ENCODE measurements at regions not wholly inside any gene's neighbourhood (a gene's known extent, or its start where the extent isn't known, plus 50 kb on each side); places are given as distances from the start of the nearest gene placed in this dataset.

GRCh38 chr20:40189621-40190020 lies 499.4 kb downstream of the MAFB start:
- H3K4me3 ChIP-seq (ENCODE audit: low read depth, low read length): no peak overlapping the region
- ChIA-PET CTCF (no interaction called here), POLR2A (no interaction called here)
- no peaks in the 10 kb centered on the region for H3K36me3 ChIP-seq (ENCODE audit: control insufficient read depth in 2 of 2, insufficient read depth in 1 of 2, low read length in 2 of 2)
- H3K9me3 ChIP-seq (ENCODE audit: control insufficient read depth, insufficient read depth, low read depth, low read length): no peaks in the 10 kb centered on the region
- H3K4me1 ChIP-seq (ENCODE audit: control insufficient read depth, insufficient read depth, low read length): no peaks in the 10 kb centered on the region
- TF ChIP-seq ZSCAN30 (tag by site-specific recombination; IDR thresholded peaks at IDR 0.05): no peak
- no peak overlapping the region for H3K27ac ChIP-seq (ENCODE audit: extremely low read depth, low read depth, low read length)

DNA sequence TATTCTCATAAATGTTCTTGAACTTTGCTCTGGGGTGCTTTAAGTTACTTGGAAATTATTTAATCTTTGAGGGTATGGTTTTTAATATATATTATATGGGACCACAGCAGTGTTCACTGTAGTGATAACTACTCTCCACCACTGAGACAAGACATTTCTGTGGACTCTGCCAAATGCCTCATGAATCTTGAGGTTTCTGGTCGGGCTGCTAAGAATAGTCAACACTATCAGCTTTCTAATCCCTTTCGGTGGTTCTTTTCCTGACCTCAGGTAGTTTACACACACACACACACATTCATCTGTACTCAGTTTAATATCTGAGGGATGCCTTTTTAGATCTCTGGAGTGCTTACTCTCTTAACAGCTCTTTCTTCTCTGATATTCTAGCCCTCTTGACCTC lies 500.7 kb downstream of the MAFB start:
- H3K4me3 ChIP-seq (ENCODE audit: low read depth, low read length): no peak overlapping the region
- H3K4me1 ChIP-seq (ENCODE audit: control insufficient read depth, insufficient read depth, low read length): no peaks in the 10 kb centered on the region
- no peak for TF ChIP-seq ZNF157 (tag by site-specific recombination; IDR thresholded peaks at IDR 0.05)
- TF ChIP-seq, protein P1, sequence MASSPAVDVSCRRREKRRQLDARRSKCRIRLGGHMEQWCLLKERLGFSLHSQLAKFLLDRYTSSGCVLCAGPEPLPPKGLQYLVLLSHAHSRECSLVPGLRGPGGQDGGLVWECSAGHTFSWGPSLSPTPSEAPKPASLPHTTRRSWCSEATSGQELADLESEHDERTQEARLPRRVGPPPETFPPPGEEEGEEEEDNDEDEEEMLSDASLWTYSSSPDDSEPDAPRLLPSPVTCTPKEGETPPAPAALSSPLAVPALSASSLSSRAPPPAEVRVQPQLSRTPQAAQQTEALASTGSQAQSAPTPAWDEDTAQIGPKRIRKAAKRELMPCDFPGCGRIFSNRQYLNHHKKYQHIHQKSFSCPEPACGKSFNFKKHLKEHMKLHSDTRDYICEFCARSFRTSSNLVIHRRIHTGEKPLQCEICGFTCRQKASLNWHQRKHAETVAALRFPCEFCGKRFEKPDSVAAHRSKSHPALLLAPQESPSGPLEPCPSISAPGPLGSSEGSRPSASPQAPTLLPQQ (tag by site-specific recombination; IDR thresholded peaks at IDR 0.05): no peak
- TF ChIP-seq ZBTB17 (tag by site-specific recombination; IDR thresholded peaks at IDR 0.05): no peak
- no peaks in the 10 kb centered on the region for H3K36me3 ChIP-seq (ENCODE audit: control insufficient read depth in 2 of 2, insufficient read depth in 1 of 2, low read length in 2 of 2)
- ChIA-PET POLR2A (no interaction called here), CTCF (interaction anchor here (0.6 kb wide), 1 partner anchor 758 kb away, joined by 3 read pairs; no protein-coding TSS in a partner anchor)
- H3K9me3 ChIP-seq (ENCODE audit: control insufficient read depth, insufficient read depth, low read depth, low read length): no peaks in the 10 kb centered on the region
- H3K27ac ChIP-seq (ENCODE audit: extremely low read depth, low read depth, low read length): no peak overlapping the region

DNA sequence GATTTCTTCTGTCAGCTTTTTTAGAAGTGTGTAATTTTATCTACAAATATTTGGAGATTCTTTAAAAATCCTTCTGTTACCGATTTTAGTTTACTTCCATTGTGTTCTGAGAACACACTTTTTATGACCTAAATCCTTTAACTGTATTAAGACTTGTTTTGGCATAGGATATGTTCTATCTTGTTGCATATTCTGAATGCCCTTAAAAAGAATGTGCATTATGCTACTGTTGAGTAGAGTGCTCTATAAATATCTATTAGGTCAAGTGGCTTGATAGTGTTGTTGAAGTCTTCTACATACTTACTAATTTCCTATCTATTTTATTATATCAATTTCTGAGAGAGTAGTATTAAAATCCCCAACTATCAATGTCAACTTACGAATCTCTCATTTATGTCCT lies 502.2 kb downstream of the MAFB start:
- H3K9me3 ChIP-seq (ENCODE audit: control insufficient read depth, insufficient read depth, low read depth, low read length): no peaks in the 10 kb centered on the region
- H3K4me3 ChIP-seq (ENCODE audit: low read depth, low read length): no peak overlapping the region
- no peaks in the 10 kb centered on the region for H3K36me3 ChIP-seq (ENCODE audit: control insufficient read depth in 2 of 2, insufficient read depth in 1 of 2, low read length in 2 of 2)
- CTCF ChIA-PET: interaction anchor here (0.6 kb wide), 1 partner anchor 59 kb away, joined by 3 read pairs; no protein-coding TSS in a partner anchor
- H3K27ac ChIP-seq (ENCODE audit: extremely low read depth, low read depth, low read length): no peak overlapping the region
- no peak for TF ChIP-seq KLF17 (tag by site-specific recombination; IDR thresholded peaks at IDR 0.05)
- TF ChIP-seq FEZF1 (tag by site-specific recombination; IDR thresholded peaks at IDR 0.05): no peak
- TF ChIP-seq ZNF433 (tag by site-specific recombination; IDR thresholded peaks at IDR 0.05; ENCODE audit: low read depth): no peak
- TF ChIP-seq ZNF544 (tag by site-specific recombination; IDR thresholded peaks at IDR 0.05): no peak
- TF ChIP-seq ZNF660 (tag by site-specific recombination; IDR thresholded peaks at IDR 0.05): no peak
- TF ChIP-seq ZNF302 (tag by site-specific recombination; IDR thresholded peaks at IDR 0.05; ENCODE audit: low read depth): no peak
- TF ChIP-seq TCF7L2 (IDR thresholded peaks at IDR 0.05; ENCODE audit: borderline replicate concordance, low read depth, low read length): no peak
- no peak for TF ChIP-seq ZNF571 (tag by site-specific recombination; IDR thresholded peaks at IDR 0.05)
- no peak for TF ChIP-seq ZEB2 (tag by site-specific recombination; IDR thresholded peaks at IDR 0.05)
- TF ChIP-seq, protein P2, sequence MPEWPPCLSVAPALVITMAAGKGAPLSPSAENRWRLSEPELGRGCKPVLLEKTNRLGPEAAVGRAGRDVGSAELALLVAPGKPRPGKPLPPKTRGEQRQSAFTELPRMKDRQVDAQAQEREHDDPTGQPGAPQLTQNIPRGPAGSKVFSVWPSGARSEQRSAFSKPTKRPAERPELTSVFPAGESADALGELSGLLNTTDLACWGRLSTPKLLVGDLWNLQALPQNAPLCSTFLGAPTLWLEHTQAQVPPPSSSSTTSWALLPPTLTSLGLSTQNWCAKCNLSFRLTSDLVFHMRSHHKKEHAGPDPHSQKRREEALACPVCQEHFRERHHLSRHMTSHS (tag by site-specific recombination; IDR thresholded peaks at IDR 0.05): no peak
- no peak for TF ChIP-seq KLF8 (tag by site-specific recombination; IDR thresholded peaks at IDR 0.05)
- POLR2A ChIA-PET: no interaction called here
- H3K4me1 ChIP-seq (ENCODE audit: control insufficient read depth, insufficient read depth, low read length): no peaks in the 10 kb centered on the region

DNA sequence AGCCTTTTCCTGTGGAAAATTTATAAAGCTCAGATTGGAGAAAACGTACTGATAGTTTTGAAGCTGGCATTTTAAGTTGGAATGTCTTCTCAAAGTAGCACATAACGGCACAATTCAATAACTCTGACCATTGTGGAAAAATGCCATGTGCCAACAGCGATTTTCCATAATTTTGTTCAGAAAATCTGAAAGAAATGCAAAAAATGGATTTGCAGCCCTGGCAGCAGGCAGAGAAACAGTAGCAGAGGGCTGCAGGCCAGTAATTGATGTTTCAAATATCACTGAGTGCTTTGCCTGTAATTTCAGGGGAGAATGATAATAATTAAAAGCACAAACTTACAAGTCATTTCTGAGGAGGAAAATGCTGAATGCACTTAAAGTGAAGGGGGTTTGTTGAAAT lies 507.4 kb downstream of the MAFB start:
- CTCF ChIA-PET: interaction anchor here (0.9 kb wide), 1 partner anchor 27 kb away, joined by 3 read pairs; no protein-coding TSS in a partner anchor
- no peak for TF ChIP-seq ZNF394 (tag by site-specific recombination; IDR thresholded peaks at IDR 0.05; ENCODE audit: borderline replicate concordance)
- no peak for TF ChIP-seq ZNF19 (tag by site-specific recombination; IDR thresholded peaks at IDR 0.05; ENCODE audit: low read depth)

More for the DNA sequence above, 507.4 kb downstream of the MAFB start:
- Histone ChIP-seq H3K9me3 (ENCODE audit: control insufficient read depth, insufficient read depth, low read depth, low read length) (no peaks in the 10 kb centered on the region), H3K27ac (ENCODE audit: extremely low read depth, low read depth, low read length) (no peak overlapping the region), H3K4me3 (ENCODE audit: low read depth, low read length) (no peak overlapping the region), H3K36me3 (ENCODE audit: control insufficient read depth in 2 of 2, insufficient read depth in 1 of 2, low read length in 2 of 2) (no peaks in the 10 kb centered on the region), H3K4me1 (ENCODE audit: control insufficient read depth, insufficient read depth, low read length) (no peaks in the 10 kb centered on the region)
- POLR2A ChIA-PET: no interaction called here

Measured in HEK293 (cell line).